Stimulated activated CD8-positive, alpha-beta memory T cell treated with anti-CD3 and anti-CD28 coated beads, Interleukin-4, amount 100 ng/mL, for 1 hour (primary cell): ENCODE measurements at regions not wholly inside any gene's neighbourhood (a gene's known extent, or its start where the extent isn't known, plus 50 kb on each side); places are given as distances from the start of the nearest gene placed in this dataset.

Experiments used
- DNase-seq, 2 donors: peaks; one replicate each; pipeline ENCODE4 v3.0.0-alpha.2; 2020; ENCODE audit warnings: low read depth in 2 of 2, low spot score in 1 of 2

DNA sequence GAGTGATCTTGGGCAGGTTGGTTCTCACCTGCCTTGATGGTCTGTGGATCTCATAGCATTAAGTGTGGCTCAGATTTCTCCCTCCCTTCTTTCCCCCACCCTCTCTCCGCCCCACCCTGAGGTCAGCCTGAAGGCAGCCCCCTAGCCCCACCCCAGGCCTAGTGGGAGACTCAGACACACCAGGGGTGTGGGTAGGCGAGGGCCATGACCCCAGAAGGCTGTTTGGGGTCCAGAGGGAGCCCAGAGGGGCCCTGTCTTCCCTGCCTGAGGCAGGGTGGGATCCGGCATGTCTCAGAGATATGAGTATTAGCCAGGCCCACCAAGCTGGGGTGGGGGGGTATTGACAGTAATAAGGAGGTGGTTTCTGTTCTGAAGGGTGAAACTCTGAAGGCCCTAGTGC is 160.5 kb downstream of the GLI2 start:
- no peak for DNase-seq

DNA sequence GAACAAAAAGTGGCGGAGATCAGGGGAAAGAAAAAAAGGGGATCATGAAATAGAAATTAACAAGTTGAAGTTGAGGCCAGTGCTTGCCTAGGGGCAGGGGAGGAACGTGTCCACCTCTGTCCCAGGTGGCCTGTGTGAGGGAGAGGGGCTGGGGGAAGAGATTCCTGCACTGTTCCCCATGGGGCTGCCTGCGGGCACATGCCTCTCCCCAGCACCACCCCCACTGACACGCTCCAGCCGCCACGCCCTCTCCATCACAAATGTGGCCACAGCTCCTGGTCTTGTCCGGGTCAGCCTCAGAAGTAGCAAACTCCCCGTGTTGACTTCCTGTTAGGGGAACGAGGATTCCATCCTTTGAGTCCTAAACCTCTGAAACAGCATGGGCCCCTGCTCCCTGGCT is 161.2 kb downstream of the GLI2 start:
- DNase-seq: no peak

DNA sequence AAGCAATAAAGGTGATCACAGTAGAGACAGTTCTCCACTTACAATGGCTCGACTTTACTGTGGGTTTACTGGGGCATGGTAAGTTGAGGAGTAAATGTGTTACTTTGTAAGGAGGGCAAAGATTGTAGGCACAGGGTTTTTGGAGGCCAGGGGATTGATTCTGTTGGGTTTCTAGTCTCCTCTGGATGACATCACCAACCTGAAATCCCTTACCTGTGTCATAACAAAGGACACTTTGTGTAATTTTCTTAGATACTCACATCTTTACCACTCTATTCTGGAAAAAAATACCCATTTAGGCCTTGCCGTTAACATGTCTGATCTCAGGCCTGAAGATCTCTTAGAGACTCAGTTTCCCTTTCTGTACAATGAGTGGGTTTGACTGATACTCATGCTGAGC is 161.7 kb downstream of the GLI2 start:
- DNase-seq: no peak

DNA sequence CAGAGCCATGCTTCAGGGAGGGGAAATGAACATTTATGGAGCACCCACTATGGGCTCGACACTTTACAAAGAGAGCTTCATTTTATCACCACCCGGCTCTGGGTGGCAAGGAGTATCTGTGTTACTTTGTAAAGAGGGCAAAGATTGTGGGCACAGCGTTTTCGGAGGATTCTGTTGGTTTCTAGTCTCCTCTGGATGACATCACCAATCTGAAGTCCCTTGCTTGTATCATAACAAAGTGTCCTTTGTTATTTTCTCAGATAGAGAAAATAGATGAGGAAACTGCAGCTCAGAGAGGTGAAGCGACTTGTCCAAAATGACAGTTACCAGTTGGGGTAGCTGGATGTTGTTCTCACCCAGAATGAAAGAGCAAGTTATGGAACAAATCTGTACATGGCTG is 162.8 kb downstream of the GLI2 start:
- DNase-seq: no peak

GRCh38 chr2:120898961-120899750 is 163.5 kb downstream of the GLI2 start:
- no peak for DNase-seq

GRCh38 chr2:120899771-120900170 is 164.1 kb downstream of the GLI2 start:
- DNase-seq: no peak

DNA sequence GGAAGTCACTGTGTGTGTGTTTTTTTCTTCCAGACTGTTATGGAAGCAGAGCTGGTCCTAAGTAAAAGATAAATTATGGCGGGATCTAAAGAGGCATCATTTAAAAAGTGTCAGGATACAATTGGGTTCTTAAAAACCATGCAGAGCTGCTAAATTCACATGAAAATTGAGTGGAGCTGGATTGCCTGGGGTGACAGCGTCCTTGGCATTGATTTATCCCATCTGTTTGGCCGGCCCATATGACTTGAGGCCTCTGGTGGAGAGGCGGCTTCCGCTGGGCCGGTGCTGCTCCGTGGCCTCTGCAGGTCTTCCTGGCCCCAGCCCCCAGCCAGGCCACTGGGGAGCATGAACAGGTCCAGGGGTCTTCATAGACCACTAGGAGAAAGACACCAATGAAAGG is 165.5 kb downstream of the GLI2 start:
- DNase-seq: no peak

DNA sequence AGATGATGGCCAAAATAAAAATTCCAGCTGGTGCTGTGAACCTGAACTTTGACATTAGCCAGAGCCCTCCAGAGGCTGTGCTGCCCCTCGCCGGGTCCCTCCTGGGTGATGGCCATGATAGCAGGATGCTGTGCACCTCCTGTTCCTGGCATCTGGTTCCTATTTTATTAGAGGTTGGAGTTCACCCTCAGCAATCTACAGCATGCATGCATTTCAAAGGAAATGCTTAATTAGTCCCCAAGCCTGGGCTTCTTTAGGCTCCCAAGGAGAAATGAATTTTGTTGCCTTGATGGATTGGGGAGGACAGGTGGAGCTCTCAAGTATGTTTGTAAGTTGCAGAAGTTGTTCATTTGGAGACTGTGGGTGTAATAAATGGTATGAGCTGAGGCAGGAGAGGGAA is 166.9 kb downstream of the GLI2 start:
- no peak for DNase-seq

GRCh38 chr2:120904379-120904778 is 168.7 kb downstream of the GLI2 start:
- no peak for DNase-seq

- no peak for DNase-seq
Observed at GRCh38 chr2:120904830-120905234, 169.2 kb downstream of the GLI2 start.

GRCh38 chr2:120905298-120905697 is 169.6 kb downstream of the GLI2 start:
- DNase-seq: no peak

DNA sequence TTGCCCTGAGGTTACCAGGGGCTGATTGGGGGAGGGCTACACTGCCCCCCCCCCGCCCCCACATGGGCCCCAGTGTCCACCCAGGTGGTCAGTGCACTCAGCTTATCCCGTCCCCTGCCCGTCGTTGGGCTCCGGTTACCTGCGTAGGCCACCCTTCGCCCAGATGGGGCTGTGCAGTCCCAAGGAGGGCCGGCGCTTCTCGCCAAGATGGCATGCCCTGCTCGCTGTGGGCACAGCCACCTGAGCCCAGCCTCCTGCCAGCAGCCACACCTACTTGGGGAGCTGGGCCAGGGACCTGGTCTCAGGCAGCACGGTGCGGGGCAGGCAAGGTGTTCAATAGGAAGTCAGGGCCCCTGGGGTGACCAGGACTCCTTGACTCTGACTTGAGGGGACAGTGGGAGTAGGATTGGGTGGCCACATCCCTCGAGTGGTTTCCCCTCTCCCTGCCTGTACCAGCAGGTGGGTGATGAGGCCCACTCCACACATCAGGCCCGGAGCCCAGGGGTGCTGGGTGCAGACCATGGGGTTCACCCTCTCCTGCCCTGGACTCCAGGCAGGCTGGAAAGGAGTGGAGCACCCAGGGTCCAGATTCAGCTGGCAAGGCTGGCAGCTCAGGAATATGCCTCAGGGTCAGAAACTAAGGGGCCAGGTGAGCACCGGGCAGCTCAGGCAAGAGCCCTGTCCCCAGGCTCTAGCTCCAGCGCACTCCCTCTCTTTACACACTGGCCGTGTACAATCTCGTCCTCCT is 170.3 kb downstream of the GLI2 start:
- no peak for DNase-seq

DNA sequence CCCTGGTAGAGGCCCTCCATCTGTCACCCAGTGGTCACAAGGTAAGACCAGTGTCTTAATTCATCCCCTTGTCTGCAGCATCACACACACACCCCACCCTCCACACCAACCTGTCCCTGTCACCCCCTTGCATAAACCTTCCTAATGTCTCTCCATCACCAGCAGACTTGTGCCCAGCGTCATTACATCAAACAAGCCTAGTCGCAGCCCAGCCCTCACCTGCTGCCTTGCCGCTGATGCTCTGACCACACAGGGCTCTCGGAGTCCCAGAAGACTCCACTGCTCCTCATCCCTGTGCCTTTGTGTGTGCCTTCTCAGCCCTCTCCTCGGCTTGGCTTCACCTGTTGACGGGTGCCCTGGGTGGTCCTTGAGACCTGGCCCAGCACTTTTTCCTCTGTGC is 171.2 kb downstream of the GLI2 start:
- DNase-seq: no peak

GRCh38 chr2:120907822-120908221 is 172.2 kb downstream of the GLI2 start:
- DNase-seq: no peak

- no peak for DNase-seq
Observed at GRCh38 chr2:120908314-120908975, 172.8 kb downstream of the GLI2 start.

DNA sequence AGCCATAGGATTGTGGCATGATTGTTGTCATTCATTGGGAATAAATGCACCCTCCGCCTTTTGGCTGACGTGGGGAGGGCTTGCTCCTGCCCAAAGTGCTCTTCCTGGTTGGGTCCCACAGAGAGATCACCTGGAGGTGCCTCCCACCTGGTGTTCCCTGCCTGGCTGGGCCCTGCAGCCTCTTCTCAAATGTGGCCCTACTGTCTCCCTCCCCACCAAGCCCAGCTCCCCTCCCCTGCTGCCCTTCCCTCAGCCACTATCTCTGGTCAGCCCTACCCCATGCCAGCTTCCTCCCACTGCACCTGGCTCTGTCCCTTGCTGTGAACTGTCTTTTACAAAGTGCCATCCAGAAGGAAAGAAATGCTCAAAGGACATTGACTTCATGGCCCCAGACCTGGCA is 173.4 kb downstream of the GLI2 start:
- DNase-seq: no peak

DNA sequence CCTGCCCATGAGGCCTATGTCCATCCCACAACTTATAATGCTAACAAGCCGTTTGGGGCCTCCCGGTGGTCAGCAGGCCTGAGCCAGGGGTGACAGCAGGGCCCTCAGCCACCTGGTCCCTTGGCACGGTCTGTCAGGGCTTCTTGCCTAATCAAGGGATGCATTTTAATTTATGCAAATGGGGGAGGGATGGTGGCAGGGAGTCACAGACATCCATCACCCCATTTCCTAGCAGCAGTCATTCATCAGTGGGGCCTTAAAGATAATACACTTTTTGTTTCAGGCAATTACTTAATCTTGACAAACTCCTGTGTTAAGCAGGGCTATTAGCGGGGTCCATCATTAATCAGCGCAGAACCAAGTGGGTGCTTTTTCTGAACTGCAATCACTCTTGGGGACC is 174.5 kb downstream of the GLI2 start:
- no peak for DNase-seq

- DNase-seq: no peak
Observed at GRCh38 chr2:120910956-120911951, 175.6 kb downstream of the GLI2 start.

DNA sequence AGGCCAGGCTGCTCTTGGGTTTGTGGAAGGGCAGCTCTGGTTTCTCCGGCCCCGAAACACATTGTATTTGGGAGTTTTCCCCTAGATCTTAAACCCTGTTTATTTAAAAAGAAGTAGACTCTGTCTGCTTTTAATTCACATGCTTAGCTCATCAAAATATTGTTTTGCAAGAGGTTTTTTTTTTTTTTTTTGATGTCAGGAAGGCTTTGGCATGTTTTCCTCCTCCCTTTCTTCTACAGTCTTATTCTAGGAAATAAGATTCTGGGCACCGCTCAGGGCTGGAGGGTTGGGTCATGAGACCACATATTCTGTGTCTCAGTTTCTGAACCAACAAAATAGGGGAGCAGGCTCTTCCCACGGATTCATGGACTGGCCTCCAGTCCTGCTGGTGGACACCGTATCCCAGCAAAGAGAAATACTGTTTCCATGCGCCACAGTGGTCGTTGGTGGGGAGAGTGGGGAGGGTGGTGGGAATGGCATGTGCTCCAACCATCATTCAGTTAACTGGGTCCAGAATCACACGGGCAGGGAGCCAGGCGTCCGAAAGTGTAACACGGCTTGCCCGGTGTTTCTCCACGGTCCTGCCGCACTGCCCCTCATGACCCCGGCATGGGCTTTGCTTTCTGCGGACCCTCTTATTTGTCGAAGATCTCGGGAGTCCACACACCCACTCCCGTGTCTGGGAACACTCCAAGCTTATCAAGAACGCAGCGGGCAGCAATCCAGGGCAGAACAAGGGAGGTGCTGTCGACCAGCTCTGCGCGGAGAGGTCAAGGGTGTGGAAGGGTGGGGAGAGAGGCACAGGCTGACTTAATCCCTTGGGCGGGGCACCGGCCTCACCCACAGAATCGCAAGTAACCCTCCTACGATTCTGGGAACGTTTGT is 176.7 kb downstream of the GLI2 start:
- no peak for DNase-seq
